NB4 (cell line): ENCODE measurements at regions not wholly inside any gene's neighbourhood (a gene's known extent, or its start where the extent isn't known, plus 50 kb on each side); places are given as distances from the start of the nearest gene placed in this dataset.

ENCODE experiments used
- CTCF ChIP-seq: IDR thresholded peaks from one replicate; pipeline ENCODE4 v1.5.1; 2012; ENCODE audit warnings: low read depth, low read length
- MAX ChIP-seq: IDR thresholded peaks from 2 replicates; pipeline ENCODE4 v1.6.1; 2011; ENCODE audit warnings: low read depth, low read length
- MYC ChIP-seq: IDR thresholded peaks from 2 replicates; pipeline ENCODE4 v1.6.1; 2011; ENCODE audit warnings: low read depth, low read length
- POLR2A ChIP-seq: IDR thresholded peaks from 2 replicates; pipeline ENCODE4 v1.6.1; 2011; ENCODE audit warnings: mild to moderate bottlenecking; ENCODE audit not compliant: insufficient read length; ENCODE audit errors: extremely low read depth

- TF ChIP-seq POLR2A, result no peak
- no peak for TF ChIP-seq CTCF
- no peak for TF ChIP-seq MAX
- no peak for TF ChIP-seq MYC
Observed at GRCh38 chr10:1977461-1977860, 240.1 kb upstream of the ADARB2 start.
